ENCODE measurements at regions not wholly inside any gene's neighbourhood (a gene's known extent, or its start where the extent isn't known, plus 50 kb on each side); places are given as distances from the start of the nearest gene placed in this dataset.
"Not testable (repeated sequence)": the region's sequence is repeated elsewhere in the genome, so short reads cannot be mapped to it uniquely, and the experiment has no call there.

- H3K4me2 ChIP-seq (ENCODE audit: low read length); H3K9me2 ChIP-seq (ENCODE audit: insufficient read depth, low read length); H3K9me3 ChIP-seq (ENCODE audit: low read length); H4K20me1 ChIP-seq (ENCODE audit: insufficient read depth, low read length); H3K4me3 ChIP-seq (ENCODE audit: low read depth, low read length, poor library complexity, severe bottlenecking); H3K4me1 ChIP-seq (ENCODE audit: insufficient read depth, low read length, poor library complexity, severe bottlenecking); H2AFZ ChIP-seq (ENCODE audit: low read length); H3K79me2 ChIP-seq (ENCODE audit: insufficient read depth, low read depth, low read length); DNase-seq (ENCODE audit: low spot score); BruUV-seq (replicated peaks); CTCF ChIA-PET (ENCODE audit: unreplicated experiment); H3K36me3 ChIP-seq (ENCODE audit: insufficient read depth, low read length); H3K27ac ChIP-seq (ENCODE audit: low read depth, low read length, poor library complexity, severe bottlenecking); intact Hi-C loops (cut with micrococcal nuclease; ENCODE audit: unreplicated experiment); POLR2A ChIA-PET: not testable (repeated sequence)
These were observed 200.2 kb downstream of the NPIPA8 start for GRCh38 chr16:18136288-18136687.

- DNase-seq (ENCODE audit: low spot score); POLR2A ChIA-PET; CTCF ChIA-PET (ENCODE audit: unreplicated experiment); H4K20me1 ChIP-seq (ENCODE audit: insufficient read depth, low read length); H3K27ac ChIP-seq (ENCODE audit: low read depth, low read length, poor library complexity, severe bottlenecking); H3K4me1 ChIP-seq (ENCODE audit: insufficient read depth, low read length, poor library complexity, severe bottlenecking); intact Hi-C loops (cut with micrococcal nuclease; ENCODE audit: unreplicated experiment); H3K9me2 ChIP-seq (ENCODE audit: insufficient read depth, low read length); BruUV-seq (replicated peaks); H3K36me3 ChIP-seq (ENCODE audit: insufficient read depth, low read length); H3K4me3 ChIP-seq (ENCODE audit: low read depth, low read length, poor library complexity, severe bottlenecking); H3K9me3 ChIP-seq (ENCODE audit: low read length); H2AFZ ChIP-seq (ENCODE audit: low read length); H3K4me2 ChIP-seq (ENCODE audit: low read length); H3K79me2 ChIP-seq (ENCODE audit: insufficient read depth, low read depth, low read length): not testable (repeated sequence)
These were observed 201.5 kb downstream of the NPIPA8 start for GRCh38 chr16:18135024-18135423.

- intact Hi-C loops (cut with micrococcal nuclease; ENCODE audit: unreplicated experiment); BruUV-seq (replicated peaks); H3K4me3 ChIP-seq (ENCODE audit: low read depth, low read length, poor library complexity, severe bottlenecking); H3K79me2 ChIP-seq (ENCODE audit: insufficient read depth, low read depth, low read length); H3K27ac ChIP-seq (ENCODE audit: low read depth, low read length, poor library complexity, severe bottlenecking); H4K20me1 ChIP-seq (ENCODE audit: insufficient read depth, low read length); CTCF ChIA-PET (ENCODE audit: unreplicated experiment); H3K4me2 ChIP-seq (ENCODE audit: low read length); H3K9me2 ChIP-seq (ENCODE audit: insufficient read depth, low read length); H3K36me3 ChIP-seq (ENCODE audit: insufficient read depth, low read length); H3K9me3 ChIP-seq (ENCODE audit: low read length); H3K4me1 ChIP-seq (ENCODE audit: insufficient read depth, low read length, poor library complexity, severe bottlenecking); H2AFZ ChIP-seq (ENCODE audit: low read length); POLR2A ChIA-PET; DNase-seq (ENCODE audit: low spot score): not testable (repeated sequence)
These were observed 204.9 kb downstream of the NPIPA8 start for GRCh38 chr16:18131587-18131986.

GRCh38 chr16:18130478-18131120, 205.9 kb downstream of the NPIPA8 start:
- H3K9me3 ChIP-seq (ENCODE audit: low read length); CTCF ChIA-PET (ENCODE audit: unreplicated experiment); H3K36me3 ChIP-seq (ENCODE audit: insufficient read depth, low read length); DNase-seq (ENCODE audit: low spot score); H2AFZ ChIP-seq (ENCODE audit: low read length); H3K4me1 ChIP-seq (ENCODE audit: insufficient read depth, low read length, poor library complexity, severe bottlenecking); H3K4me2 ChIP-seq (ENCODE audit: low read length); H3K79me2 ChIP-seq (ENCODE audit: insufficient read depth, low read depth, low read length); H3K4me3 ChIP-seq (ENCODE audit: low read depth, low read length, poor library complexity, severe bottlenecking); H4K20me1 ChIP-seq (ENCODE audit: insufficient read depth, low read length); POLR2A ChIA-PET; intact Hi-C loops (cut with micrococcal nuclease; ENCODE audit: unreplicated experiment); H3K9me2 ChIP-seq (ENCODE audit: insufficient read depth, low read length); H3K27ac ChIP-seq (ENCODE audit: low read depth, low read length, poor library complexity, severe bottlenecking); BruUV-seq (replicated peaks): not testable (repeated sequence)

GRCh38 chr16:18127033-18127432, 209.5 kb downstream of the NPIPA8 start:
- H3K9me3 ChIP-seq (ENCODE audit: low read length); CTCF ChIA-PET (ENCODE audit: unreplicated experiment); H4K20me1 ChIP-seq (ENCODE audit: insufficient read depth, low read length); H3K27ac ChIP-seq (ENCODE audit: low read depth, low read length, poor library complexity, severe bottlenecking); BruUV-seq (replicated peaks); H3K36me3 ChIP-seq (ENCODE audit: insufficient read depth, low read length); POLR2A ChIA-PET; H3K9me2 ChIP-seq (ENCODE audit: insufficient read depth, low read length); intact Hi-C loops (cut with micrococcal nuclease; ENCODE audit: unreplicated experiment); H3K79me2 ChIP-seq (ENCODE audit: insufficient read depth, low read depth, low read length); DNase-seq (ENCODE audit: low spot score); H2AFZ ChIP-seq (ENCODE audit: low read length); H3K4me2 ChIP-seq (ENCODE audit: low read length); H3K4me1 ChIP-seq (ENCODE audit: insufficient read depth, low read length, poor library complexity, severe bottlenecking); H3K4me3 ChIP-seq (ENCODE audit: low read depth, low read length, poor library complexity, severe bottlenecking): not testable (repeated sequence)

GRCh38 chr16:18119092-18119491, 217.4 kb downstream of the NPIPA8 start:
- H3K79me2 ChIP-seq (ENCODE audit: insufficient read depth, low read depth, low read length); H3K4me2 ChIP-seq (ENCODE audit: low read length); H4K20me1 ChIP-seq (ENCODE audit: insufficient read depth, low read length); H2AFZ ChIP-seq (ENCODE audit: low read length); BruUV-seq (replicated peaks); H3K9me3 ChIP-seq (ENCODE audit: low read length); DNase-seq (ENCODE audit: low spot score); H3K4me3 ChIP-seq (ENCODE audit: low read depth, low read length, poor library complexity, severe bottlenecking); intact Hi-C loops (cut with micrococcal nuclease; ENCODE audit: unreplicated experiment); H3K4me1 ChIP-seq (ENCODE audit: insufficient read depth, low read length, poor library complexity, severe bottlenecking); POLR2A ChIA-PET; H3K36me3 ChIP-seq (ENCODE audit: insufficient read depth, low read length); CTCF ChIA-PET (ENCODE audit: unreplicated experiment); H3K9me2 ChIP-seq (ENCODE audit: insufficient read depth, low read length); H3K27ac ChIP-seq (ENCODE audit: low read depth, low read length, poor library complexity, severe bottlenecking): not testable (repeated sequence)

- H3K4me3 ChIP-seq (ENCODE audit: low read depth, low read length, poor library complexity, severe bottlenecking); H3K4me1 ChIP-seq (ENCODE audit: insufficient read depth, low read length, poor library complexity, severe bottlenecking); POLR2A ChIA-PET; intact Hi-C loops (cut with micrococcal nuclease; ENCODE audit: unreplicated experiment); CTCF ChIA-PET (ENCODE audit: unreplicated experiment); BruUV-seq (replicated peaks); H3K4me2 ChIP-seq (ENCODE audit: low read length); H3K9me3 ChIP-seq (ENCODE audit: low read length); H4K20me1 ChIP-seq (ENCODE audit: insufficient read depth, low read length); H3K27ac ChIP-seq (ENCODE audit: low read depth, low read length, poor library complexity, severe bottlenecking); H3K9me2 ChIP-seq (ENCODE audit: insufficient read depth, low read length); H3K79me2 ChIP-seq (ENCODE audit: insufficient read depth, low read depth, low read length); DNase-seq (ENCODE audit: low spot score); H3K36me3 ChIP-seq (ENCODE audit: insufficient read depth, low read length); H2AFZ ChIP-seq (ENCODE audit: low read length): not testable (repeated sequence)
These were observed 217.9 kb downstream of the NPIPA8 start for GRCh38 chr16:18118684-18119083.
